BE2C (cell line): ENCODE measurements at regions not wholly inside any gene's neighbourhood (a gene's known extent, or its start where the extent isn't known, plus 50 kb on each side); places are given as distances from the start of the nearest gene placed in this dataset.

Experiments
- DNase-seq: peaks from one replicate; pipeline ENCODE4 v3.0.0-alpha.2; 2020
- H3K27me3 ChIP-seq: fragments of 250-450 bp; sonication (Bioruptor Pico); 2 replicates; pipeline ENCODE4 v1.5.1; 2020; ENCODE audit warnings: mild to moderate bottlenecking
- H3K36me3 ChIP-seq: fragments of 250-450 bp; sonication (Bioruptor Pico); 2 replicates; pipeline ENCODE4 v1.5.1; 2020; ENCODE audit warnings: mild to moderate bottlenecking
- H3K4me1 ChIP-seq: fragments of 250-450 bp; sonication (Bioruptor Pico); 2 replicates; pipeline ENCODE4 v1.5.1; 2020
- H3K4me3 ChIP-seq: 2 replicates; pipeline ENCODE4 v1.5.1; 2011; ENCODE audit warnings: low read depth, low read length
- H3K9me3 ChIP-seq: fragments of 250-450 bp; sonication (Bioruptor Pico); 2 replicates; pipeline ENCODE4 v1.5.1; 2020
- TF ChIP-seq, protein P1 (sequence below): IDR thresholded peaks from 2 replicates; pipeline ENCODE4 v1.5.1; 2012; ENCODE audit warnings: mild to moderate bottlenecking, low read depth, low read length

DNA sequence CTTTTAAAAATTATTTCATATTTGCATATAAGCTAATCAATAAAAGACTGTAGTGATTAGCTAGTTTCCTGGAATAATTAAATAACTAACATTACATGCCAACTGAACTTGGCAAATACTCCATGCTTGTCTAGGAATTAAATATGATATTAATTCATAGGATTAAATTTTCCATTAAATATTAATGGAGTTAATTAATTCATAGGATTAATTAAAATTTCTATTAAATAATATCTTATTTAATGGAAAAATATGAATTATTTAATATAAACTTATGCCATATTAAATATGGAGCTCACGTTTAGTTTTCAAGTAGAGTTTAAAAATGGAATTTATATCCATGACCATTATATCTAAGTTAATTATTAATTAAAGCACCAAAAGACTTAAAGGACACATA is 517.8 kb upstream of the DAB2 start:
- H3K4me1 ChIP-seq = no peaks in the 10 kb centered on the region
- no peaks in the 10 kb centered on the region for H3K36me3 ChIP-seq
- TF ChIP-seq, protein P1, sequence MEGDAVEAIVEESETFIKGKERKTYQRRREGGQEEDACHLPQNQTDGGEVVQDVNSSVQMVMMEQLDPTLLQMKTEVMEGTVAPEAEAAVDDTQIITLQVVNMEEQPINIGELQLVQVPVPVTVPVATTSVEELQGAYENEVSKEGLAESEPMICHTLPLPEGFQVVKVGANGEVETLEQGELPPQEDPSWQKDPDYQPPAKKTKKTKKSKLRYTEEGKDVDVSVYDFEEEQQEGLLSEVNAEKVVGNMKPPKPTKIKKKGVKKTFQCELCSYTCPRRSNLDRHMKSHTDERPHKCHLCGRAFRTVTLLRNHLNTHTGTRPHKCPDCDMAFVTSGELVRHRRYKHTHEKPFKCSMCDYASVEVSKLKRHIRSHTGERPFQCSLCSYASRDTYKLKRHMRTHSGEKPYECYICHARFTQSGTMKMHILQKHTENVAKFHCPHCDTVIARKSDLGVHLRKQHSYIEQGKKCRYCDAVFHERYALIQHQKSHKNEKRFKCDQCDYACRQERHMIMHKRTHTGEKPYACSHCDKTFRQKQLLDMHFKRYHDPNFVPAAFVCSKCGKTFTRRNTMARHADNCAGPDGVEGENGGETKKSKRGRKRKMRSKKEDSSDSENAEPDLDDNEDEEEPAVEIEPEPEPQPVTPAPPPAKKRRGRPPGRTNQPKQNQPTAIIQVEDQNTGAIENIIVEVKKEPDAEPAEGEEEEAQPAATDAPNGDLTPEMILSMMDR = no peak
- H3K4me3 ChIP-seq = no peak overlapping the region
- H3K27me3 ChIP-seq = no peaks in the 10 kb centered on the region
- no peak for DNase-seq
- no peaks in the 10 kb centered on the region; the same call in none of the 2 replicates for H3K9me3 ChIP-seq

GRCh38 chr5:39941416-39941815 is 516.6 kb upstream of the DAB2 start:
- Histone ChIP-seq H3K4me1 (no peaks in the 10 kb centered on the region), H3K9me3 (no peaks in the 10 kb centered on the region; the same call in none of the 2 replicates), H3K4me3 (no peak overlapping the region), H3K27me3 (no peaks in the 10 kb centered on the region), H3K36me3 (no peaks in the 10 kb centered on the region)
- DNase-seq = no peak
- TF ChIP-seq, protein P1 = no peak

DNA sequence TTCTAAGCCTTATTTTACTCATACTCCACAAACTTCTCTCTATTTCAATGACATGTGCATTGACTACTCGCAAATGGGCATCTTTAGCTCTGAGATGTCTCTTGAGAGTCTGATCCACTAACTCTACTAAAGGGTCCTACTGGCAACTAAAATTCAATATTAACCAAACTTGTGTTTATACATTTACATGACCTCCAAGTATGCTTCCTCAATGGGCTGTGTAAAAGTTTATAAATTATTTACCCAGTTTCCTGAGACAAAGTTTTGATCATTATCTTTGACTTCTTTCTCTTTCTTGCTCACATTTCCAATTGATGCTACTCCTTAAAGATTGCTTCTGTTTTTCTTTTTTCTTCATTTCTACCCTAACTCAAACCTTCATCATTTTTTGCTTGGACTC is 510.1 kb upstream of the DAB2 start:
- Histone ChIP-seq H3K9me3 (no peaks in the 10 kb centered on the region), H3K4me1 (no peaks in the 10 kb centered on the region), H3K27me3 (no peaks in the 10 kb centered on the region), H3K4me3 (no peak overlapping the region), H3K36me3 (no peaks in the 10 kb centered on the region)
- TF ChIP-seq, protein P1 = no peak
- no peak for DNase-seq

- DNase-seq = no peak
- Histone ChIP-seq H3K9me3 (no peaks in the 10 kb centered on the region), H3K36me3 (no peaks in the 10 kb centered on the region), H3K4me1 (no peaks in the 10 kb centered on the region), H3K4me3 (no peak overlapping the region), H3K27me3 (no peaks in the 10 kb centered on the region)
- TF ChIP-seq, protein P1 = no peak
Observed at GRCh38 chr5:39933061-39933460, 508.3 kb upstream of the DAB2 start.

DNA sequence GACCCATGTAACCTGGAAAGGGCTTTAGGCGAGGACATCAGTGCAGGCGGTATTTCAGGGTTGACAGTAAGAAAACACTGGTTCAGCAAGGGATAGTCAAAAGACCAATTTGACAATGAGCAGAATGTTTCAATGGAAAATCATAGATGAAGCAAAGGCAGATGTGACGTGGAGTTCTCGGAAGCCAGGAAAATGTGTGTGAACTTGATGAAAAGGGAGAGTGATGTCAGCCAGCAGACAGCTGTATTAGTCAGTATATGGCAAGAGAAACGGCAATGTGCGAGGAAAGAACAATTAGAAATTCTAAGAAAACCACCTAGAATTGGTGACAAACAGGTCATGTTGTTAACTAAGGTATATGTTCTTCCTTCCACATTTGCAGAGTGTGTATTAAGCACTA is 503.9 kb upstream of the DAB2 start:
- H3K36me3 ChIP-seq = no peaks in the 10 kb centered on the region
- H3K4me1 ChIP-seq = no peaks in the 10 kb centered on the region
- no peak for DNase-seq
- no peak overlapping the region for H3K4me3 ChIP-seq
- H3K9me3 ChIP-seq = no peaks in the 10 kb centered on the region
- TF ChIP-seq, protein P1 = no peak
- H3K27me3 ChIP-seq = no peaks in the 10 kb centered on the region

- Histone ChIP-seq H3K4me1 (no peaks in the 10 kb centered on the region), H3K9me3 (no peaks in the 10 kb centered on the region; the same call in 1 of the 2 replicates), H3K4me3 (no peak overlapping the region), H3K27me3 (no peaks in the 10 kb centered on the region), H3K36me3 (no peaks in the 10 kb centered on the region)
- DNase-seq = no peak
- TF ChIP-seq, protein P1 = no peak
Observed at GRCh38 chr5:39919876-39920275, 495.1 kb upstream of the DAB2 start.
